ENCODE measurements at regions not wholly inside any gene's neighbourhood (a gene's known extent, or its start where the extent isn't known, plus 50 kb on each side); places are given as distances from the start of the nearest gene placed in this dataset.

GRCh38 chr12:91507754-91508153, 325.1 kb upstream of the DCN start:
- Histone ChIP-seq H3K27me3 (no peaks in the 10 kb centered on the region), H3K4me3 (no peak overlapping the region), H3K4me1 (peaks cover 0 to 6% (median 0%) of the 10 kb centered on the region in 4 donors), H3K9me3 (no peaks in the 10 kb centered on the region), H3K27ac (no peak overlapping the region), H3K36me3 (no peaks in the 10 kb centered on the region)
- 52 to 72% methylated on average over 1 of the region's 1 CpG for WGBS, 2 donors
- DNase-seq: no peak
- intact Hi-C loops (cut with DNase I): no loop called here
- TF ChIP-seq EP300 (IDR thresholded peaks at IDR 0.05) (no peak), POLR2AphosphoS5 (IDR thresholded peaks at IDR 0.05) (no peak), CTCF (IDR thresholded peaks at IDR 0.05) (no peak), POLR2A (IDR thresholded peaks at IDR 0.05) (no peak)

GRCh38 chr12:91506452-91506851, 323.8 kb upstream of the DCN start:
- WGBS, 2 donors: 88 to 90% methylated on average over 2 of the region's 2 CpGs
- Histone ChIP-seq H3K4me1 (peaks cover 0 to 6% (median 0%) of the 10 kb centered on the region in 4 donors), H3K4me3 (no peak overlapping the region), H3K9me3 (no peaks in the 10 kb centered on the region), H3K36me3 (no peaks in the 10 kb centered on the region), H3K27me3 (no peaks in the 10 kb centered on the region), H3K27ac (no peak overlapping the region)
- no peak for DNase-seq
- TF ChIP-seq CTCF (IDR thresholded peaks at IDR 0.05): no peak
- TF ChIP-seq POLR2A (IDR thresholded peaks at IDR 0.05): no peak
- TF ChIP-seq POLR2AphosphoS5 (IDR thresholded peaks at IDR 0.05): no peak
- TF ChIP-seq EP300 (IDR thresholded peaks at IDR 0.05): no peak
- intact Hi-C loops (cut with DNase I): no loop called here

- TF ChIP-seq POLR2AphosphoS5 (IDR thresholded peaks at IDR 0.05): no peak
- TF ChIP-seq CTCF (IDR thresholded peaks at IDR 0.05): no peak
- TF ChIP-seq EP300 (IDR thresholded peaks at IDR 0.05): no peak
- TF ChIP-seq POLR2A (IDR thresholded peaks at IDR 0.05): no peak
- peaks cover 0 to 6% (median 0%) of the 10 kb centered on the region in 4 donors for H3K4me1 ChIP-seq
- intact Hi-C loops (cut with DNase I): no loop called here
- no peak for DNase-seq
- no peaks in the 10 kb centered on the region for H3K27me3 ChIP-seq
- no peaks in the 10 kb centered on the region for H3K36me3 ChIP-seq
- no peak overlapping the region for H3K4me3 ChIP-seq
- H3K9me3 ChIP-seq: no peaks in the 10 kb centered on the region
- no peak overlapping the region for H3K27ac ChIP-seq
These were observed 322.4 kb upstream of the DCN start for GRCh38 chr12:91505006-91505405.

GRCh38 chr12:91502208-91502607, 319.6 kb upstream of the DCN start:
- Histone ChIP-seq H3K4me1 (peaks cover 0 to 6% (median 0%) of the 10 kb centered on the region in 4 donors), H3K27ac (no peak overlapping the region), H3K36me3 (no peaks in the 10 kb centered on the region), H3K27me3 (no peaks in the 10 kb centered on the region), H3K9me3 (no peaks in the 10 kb centered on the region), H3K4me3 (no peak overlapping the region)
- WGBS, 2 donors: 86 to 96% methylated on average over 4 of the region's 4 CpGs
- no peak for TF ChIP-seq CTCF (IDR thresholded peaks at IDR 0.05)
- no peak for TF ChIP-seq POLR2A (IDR thresholded peaks at IDR 0.05)
- no peak for DNase-seq
- intact Hi-C loops (cut with DNase I): no loop called here

GRCh38 chr12:91496337-91496736, 313.7 kb upstream of the DCN start:
- no peaks in the 10 kb centered on the region for H3K36me3 ChIP-seq
- intact Hi-C loops (cut with DNase I): no loop called here
- no peak for DNase-seq
- no peaks in the 10 kb centered on the region for H3K4me1 ChIP-seq
- no peak overlapping the region for H3K27ac ChIP-seq
- 39 to 67% methylated on average over 3 of the region's 3 CpGs for WGBS, 2 donors
- H3K9me3 ChIP-seq: no peaks in the 10 kb centered on the region
- TF ChIP-seq POLR2A (IDR thresholded peaks at IDR 0.05) (no peak), CTCF (IDR thresholded peaks at IDR 0.05) (no peak), POLR2AphosphoS5 (IDR thresholded peaks at IDR 0.05) (no peak), EP300 (IDR thresholded peaks at IDR 0.05) (no peak)
- no peaks in the 10 kb centered on the region for H3K27me3 ChIP-seq
- no peak overlapping the region for H3K4me3 ChIP-seq

Measured in sigmoid colon (tissue), 6 donors.